22Rv1 (cell line): ENCODE measurements at regions not wholly inside any gene's neighbourhood (a gene's known extent, or its start where the extent isn't known, plus 50 kb on each side); places are given as distances from the start of the nearest gene placed in this dataset.

ENCODE experiments used
- H3K27ac ChIP-seq: fragments of 450-650 bp; 2 replicates; pipeline ENCODE4 v1.5.1; 2017
- CTCF ChIP-seq: fragments of 450-650 bp; IDR thresholded peaks from 2 replicates; pipeline ENCODE4 v1.5.1; 2017; ENCODE audit warnings: mild to moderate bottlenecking
- ZFX ChIP-seq: fragments of 450-650 bp; IDR thresholded peaks from 2 replicates; pipeline ENCODE4 v1.6.1; 2017; ENCODE audit warnings: antibody characterized with exemption, borderline replicate concordance

- no peak overlapping the region for H3K27ac ChIP-seq
- no peak for TF ChIP-seq ZFX
- TF ChIP-seq CTCF = no peak
These were observed 145.7 kb upstream of the PRSS16 start for GRCh38 chr6:27101824-27102223.

- TF ChIP-seq ZFX (no peak), CTCF (no peak)
- H3K27ac ChIP-seq = no peak overlapping the region
These were observed 141.1 kb upstream of the PRSS16 start for GRCh38 chr6:27106382-27106781.

- TF ChIP-seq CTCF = no peak
- TF ChIP-seq ZFX = no peak
These were observed 135.8 kb upstream of the PRSS16 start for GRCh38 chr6:27111743-27112142.

GRCh38 chr6:27112974-27113373, 134.5 kb upstream of the PRSS16 start:
- TF ChIP-seq ZFX = no peak
- H3K27ac ChIP-seq = no peak overlapping the region

More at GRCh38 chr6:27111743-27112142, 135.8 kb upstream of the PRSS16 start:
- H3K27ac ChIP-seq = no peak overlapping the region

GRCh38 chr6:27119329-27119728, 128.2 kb upstream of the PRSS16 start:
- H3K27ac ChIP-seq = no peak overlapping the region
- TF ChIP-seq ZFX (no peak), CTCF (no peak)

- no peak for TF ChIP-seq ZFX
- no peak for TF ChIP-seq CTCF
- H3K27ac ChIP-seq = no peak overlapping the region
These were observed 127.7 kb upstream of the PRSS16 start for GRCh38 chr6:27119761-27120160.

- TF ChIP-seq ZFX (no peak), CTCF (no peak)
- H3K27ac ChIP-seq = no peak overlapping the region
These were observed 125.9 kb upstream of the PRSS16 start for GRCh38 chr6:27121640-27122039.

- H3K27ac ChIP-seq = no peak overlapping the region
- no peak for TF ChIP-seq ZFX
- TF ChIP-seq CTCF = no peak
These were observed 123.2 kb upstream of the PRSS16 start for GRCh38 chr6:27124252-27124657.
